ENCODE measurements at regions not wholly inside any gene's neighbourhood (a gene's known extent, or its start where the extent isn't known, plus 50 kb on each side); places are given as distances from the start of the nearest gene placed in this dataset.
A peak's percentile ranks its signal among the peaks of the same experiment; 100 is the strongest.

- no peaks in the 10 kb centered on the region for H3K4me1 ChIP-seq
- H3K27ac ChIP-seq: no peak overlapping the region
- TF ChIP-seq POLR2A (IDR thresholded peaks at IDR 0.05): no peak
- no peak for TF ChIP-seq CTCF (IDR thresholded peaks at IDR 0.05)
- intact Hi-C loops (cut with DNase I): no loop called here
- H3K9me3 ChIP-seq: no peaks in the 10 kb centered on the region
- no peak overlapping the region for H3K4me3 ChIP-seq
- no peaks in the 10 kb centered on the region for H3K27me3 ChIP-seq
- ATAC-seq (no peak), DNase-seq (no peak)
- no peaks in the 10 kb centered on the region for H3K36me3 ChIP-seq
Measured at GRCh38 chr11:81112718-81113117, 1620.9 kb downstream of the FAM181B start.

- Histone ChIP-seq H3K9me3 (no peaks in the 10 kb centered on the region), H3K4me1 (no peaks in the 10 kb centered on the region), H3K27me3 (no peaks in the 10 kb centered on the region), H3K36me3 (no peaks in the 10 kb centered on the region), H3K27ac (no peak overlapping the region), H3K4me3 (no peak overlapping the region)
- no peak for TF ChIP-seq POLR2A (IDR thresholded peaks at IDR 0.05)
- TF ChIP-seq CTCF (IDR thresholded peaks at IDR 0.05): no peak
- no peak for ATAC-seq
- intact Hi-C loops (cut with DNase I): no loop called here
- no peak for DNase-seq
- WGBS, 4 donors: 83 to 92% (median 90%) methylated on average over 5 of the region's 5 CpGs
Measured at GRCh38 chr11:81104051-81104450, 1629.6 kb downstream of the FAM181B start.

GRCh38 chr11:81098471-81098870, 1635.2 kb downstream of the FAM181B start:
- no peaks in the 10 kb centered on the region for H3K27me3 ChIP-seq
- no peaks in the 10 kb centered on the region for H3K36me3 ChIP-seq
- no peaks in the 10 kb centered on the region for H3K9me3 ChIP-seq
- DNase-seq (peak in 2 of 5 donors; percentile 26 to 28), ATAC-seq (peak in 3 of 4 donors; percentile 42 to 67 (median 61))
- intact Hi-C loops (cut with DNase I): no loop called here
- no peak for TF ChIP-seq CTCF (IDR thresholded peaks at IDR 0.05)
- no peak for TF ChIP-seq POLR2A (IDR thresholded peaks at IDR 0.05)
- H3K4me3 ChIP-seq: no peak overlapping the region
- no peak overlapping the region for H3K27ac ChIP-seq
- 14 to 26% (median 16%) methylated on average over 1 of the region's 1 CpG for WGBS, 4 donors
- H3K4me1 ChIP-seq: no peaks in the 10 kb centered on the region

- intact Hi-C loops (cut with DNase I): no loop called here
Measured at GRCh38 chr11:81092522-81092921, 1641.1 kb downstream of the FAM181B start.

More at GRCh38 chr11:81092522-81092921, 1641.1 kb downstream of the FAM181B start:
- Histone ChIP-seq H3K27ac (no peak overlapping the region), H3K36me3 (no peaks in the 10 kb centered on the region), H3K9me3 (no peaks in the 10 kb centered on the region), H3K27me3 (no peaks in the 10 kb centered on the region), H3K4me1 (no peaks in the 10 kb centered on the region), H3K4me3 (no peak overlapping the region)
- no peak for DNase-seq
- no peak for ATAC-seq
- TF ChIP-seq POLR2A (IDR thresholded peaks at IDR 0.05): no peak
- TF ChIP-seq CTCF (IDR thresholded peaks at IDR 0.05): no peak

Data from heart left ventricle (tissue), 16 donors.